Islet precursor cell (in vitro differentiated cells): ENCODE measurements at regions not wholly inside any gene's neighbourhood (a gene's known extent, or its start where the extent isn't known, plus 50 kb on each side); places are given as distances from the start of the nearest gene placed in this dataset.

Experiments
- DNase-seq: peaks from one replicate; pipeline ENCODE4 v3.0.0-alpha.2; 2018

- no peak for DNase-seq
Observed at GRCh38 chr11:80365076-80365725, 924.4 kb upstream of the TENM4 start.

- no peak for DNase-seq
Observed at GRCh38 chr11:80362563-80363340, 921.9 kb upstream of the TENM4 start.

- no peak for DNase-seq
Observed at GRCh38 chr11:80355251-80355650, 914.4 kb upstream of the TENM4 start.

GRCh38 chr11:80350541-80350940 is 909.7 kb upstream of the TENM4 start:
- DNase-seq = no peak

GRCh38 chr11:80349997-80350396 is 909.2 kb upstream of the TENM4 start:
- no peak for DNase-seq

GRCh38 chr11:80346353-80347059 is 905.7 kb upstream of the TENM4 start:
- DNase-seq = no peak

GRCh38 chr11:80343436-80343835 is 902.6 kb upstream of the TENM4 start:
- no peak for DNase-seq

GRCh38 chr11:80338231-80338630 is 897.4 kb upstream of the TENM4 start:
- no peak for DNase-seq

- DNase-seq = no peak
Observed at GRCh38 chr11:80331694-80332093, 890.9 kb upstream of the TENM4 start.

GRCh38 chr11:80330264-80330663 is 889.4 kb upstream of the TENM4 start:
- no peak for DNase-seq

- DNase-seq = no peak
Observed at GRCh38 chr11:80328774-80329173, 887.9 kb upstream of the TENM4 start.

GRCh38 chr11:80327956-80328614 is 887.3 kb upstream of the TENM4 start:
- DNase-seq = no peak

- DNase-seq = no peak
Observed at GRCh38 chr11:80321786-80322185, 881.0 kb upstream of the TENM4 start.

GRCh38 chr11:80320765-80321164 is 879.9 kb upstream of the TENM4 start:
- DNase-seq = no peak

- DNase-seq = no peak
Observed at GRCh38 chr11:80320226-80320625, 879.4 kb upstream of the TENM4 start.

GRCh38 chr11:80317612-80318011 is 876.8 kb upstream of the TENM4 start:
- no peak for DNase-seq

- DNase-seq = no peak
Observed at GRCh38 chr11:80315200-80315599, 874.4 kb upstream of the TENM4 start.

GRCh38 chr11:80309301-80309700 is 868.5 kb upstream of the TENM4 start:
- no peak for DNase-seq

- DNase-seq = no peak
Observed at GRCh38 chr11:80307676-80308075, 866.8 kb upstream of the TENM4 start.

GRCh38 chr11:80297858-80298632 is 857.2 kb upstream of the TENM4 start:
- DNase-seq = no peak

- no peak for DNase-seq
Observed at GRCh38 chr11:80293293-80293692, 852.5 kb upstream of the TENM4 start.

GRCh38 chr11:80284946-80285785 is 844.3 kb upstream of the TENM4 start:
- no peak for DNase-seq
